K562 (cell line): ENCODE measurements at regions not wholly inside any gene's neighbourhood (a gene's known extent, or its start where the extent isn't known, plus 50 kb on each side); places are given as distances from the start of the nearest gene placed in this dataset.

Experiments
- ATAC-seq: fragments of 200-7000 bp; cut with Tn5 transposase; 3 replicates; pipeline ENCODE4 v1.9.1; 2020; ENCODE audit warnings: moderate library complexity
- BruUV-seq: library from RNA; stranded (reverse); fragments of 400-500 nt; replicated peaks from 2 replicates; lab custom pipeline; 2021; lab: Mats Ljungman, UMichigan
- CTCF ChIA-PET: fragments of 300-600 bp; formaldehyde crosslinking; extraction: SDS; loops from one replicate; lab custom pipeline; 2021; ENCODE audit warnings: low intra/inter-chr PET ratio; lab: Yijun Ruan, JAX
- POLR2A ChIA-PET: fragments of 300-600, 350-650 bp; sonication (Branson Sonifier 250); formaldehyde crosslinking; extraction: SDS; loops from one replicate; lab custom pipeline; 2021; ENCODE audit warnings: antibody characterized with exemption, inconsistent platforms; lab: Yijun Ruan, JAX
- DNase-seq, 4 experiments: peaks; one replicate each; pipeline versions ENCODE4 v3.0.0 to v3.0.0-alpha.2; 2011 to 2018; ENCODE audit warnings: low spot score in 3 of 4, mixed read lengths in 3 of 4; ENCODE audit errors: extremely low read depth in 1 of 4
- FAIRE-seq: peaks from 2 replicates; lab custom pipeline; 2011; peaks lifted over from hg19 to GRCh38; lab: Jason Lieb, UNC
- H2AFZ ChIP-seq: 2 replicates; pipeline ENCODE4 v1.6.0; 2011; ENCODE audit warnings: low read depth, low read length, control low read depth, inconsistent platforms
- H3K27ac ChIP-seq: fragments of 200-600 bp; 3 replicates; pipeline ENCODE4 v1.8.0; 2011; ENCODE audit warnings: low read depth, mild to moderate bottlenecking, control low read depth, inconsistent platforms, low read length, moderate library complexity, mixed read lengths; ENCODE audit errors: extremely low read depth
- H3K27me3 ChIP-seq, 2 experiments: fragments of 300-600 bp in 1 of 2; 2 replicates in 1 of 2; 3 replicates in 1 of 2; pipeline versions ENCODE4 v1.6.0 to v1.8.0; 2011; ENCODE audit warnings: inconsistent platforms in 2 of 2, low read length in 2 of 2, mild to moderate bottlenecking in 1 of 2, mixed read lengths in 1 of 2, moderate library complexity in 1 of 2; ENCODE audit not compliant: control insufficient read depth in 2 of 2, insufficient read depth in 2 of 2
- H3K36me3 ChIP-seq: fragments of 300-600 bp; 3 replicates; pipeline ENCODE4 v1.8.0; 2011; ENCODE audit warnings: mild to moderate bottlenecking, low read length, inconsistent platforms; ENCODE audit not compliant: control insufficient read depth, insufficient read depth
- H3K4me1 ChIP-seq, 2 experiments: fragments of 200-600 bp in 1 of 2; replicated peaks in 1 of 2; 2 replicates in 1 of 2; 3 replicates in 1 of 2; pipeline versions ENCODE4 v1.5.1 to v1.8.0; 2011; ENCODE audit warnings: inconsistent platforms in 2 of 2, low read length in 2 of 2, mild to moderate bottlenecking in 1 of 2, mixed read lengths in 1 of 2, moderate library complexity in 1 of 2; ENCODE audit not compliant: control insufficient read depth in 2 of 2, insufficient read depth in 2 of 2
- H3K4me2 ChIP-seq: 2 replicates; pipeline ENCODE4 v1.6.1; 2011; ENCODE audit warnings: low read length, control low read depth, inconsistent platforms, mixed read lengths; ENCODE audit not compliant: insufficient read depth
- H3K4me3 ChIP-seq: fragments of 200-600 bp; sonication (generic), shearing (Covaris generic); 2 replicates; pipeline ENCODE4 v1.5.1; 2016; ENCODE audit warnings: control low read depth, inconsistent platforms
- H3K79me2 ChIP-seq: fragments of 200-600 bp; 3 replicates; pipeline ENCODE4 v1.8.0; 2011; ENCODE audit warnings: low read length, inconsistent platforms; ENCODE audit not compliant: control insufficient read depth, insufficient read depth
- H3K9ac ChIP-seq, 2 experiments: 2 replicates each; pipeline versions ENCODE4 v1.6.0 to v1.6.1; 2011; ENCODE audit warnings: low read depth in 2 of 2, low read length in 2 of 2, control low read depth in 1 of 2, inconsistent platforms in 1 of 2, mild to moderate bottlenecking in 1 of 2, mixed read lengths in 1 of 2; ENCODE audit not compliant: insufficient read depth in 1 of 2
- H3K9me1 ChIP-seq: one replicate; pipeline ENCODE4 v1.6.0; 2011; ENCODE audit warnings: inconsistent platforms, mild to moderate bottlenecking, low read length, moderate library complexity; ENCODE audit not compliant: control insufficient read depth, insufficient read depth
- H3K9me3 ChIP-seq: replicated peaks from 2 replicates; pipeline ENCODE4 v1.5.1; 2011; ENCODE audit warnings: low read depth, low read length, inconsistent platforms; ENCODE audit not compliant: control insufficient read depth, insufficient read depth
- H4K20me1 ChIP-seq: replicated peaks from 2 replicates; pipeline ENCODE4 v1.6.1; 2011; ENCODE audit warnings: low read length, inconsistent platforms, mixed read lengths; ENCODE audit not compliant: control insufficient read depth, insufficient read depth
- BRD4 ChIP-seq: fragments of 200-600 bp; sonication (generic); IDR thresholded peaks from 2 replicates; pipeline ENCODE4 v1.6.1; 2017; ENCODE audit warnings: inconsistent platforms
- GABPB1 ChIP-seq: sonication (generic); formaldehyde crosslinking; IDR thresholded peaks from 2 replicates; pipeline ENCODE4 v1.8.0; 2022; ENCODE audit warnings: mild to moderate bottlenecking, missing genetic modification reagents
- HDAC3 ChIP-seq: fragments of 450-650 bp; IDR thresholded peaks from 2 replicates; pipeline ENCODE4 v1.6.1; 2018; ENCODE audit warnings: borderline replicate concordance, mild to moderate bottlenecking, moderate library complexity; ENCODE audit not compliant: partially characterized antibody
- NFXL1 ChIP-seq: fragments of 450-650 bp; formaldehyde crosslinking; IDR thresholded peaks from 2 replicates; pipeline ENCODE4 v1.4.0; 2021; ENCODE audit warnings: mild to moderate bottlenecking
- NR0B1 ChIP-seq: fragments of 450-650 bp; IDR thresholded peaks from one replicate; pipeline ENCODE4 v1.6.1; 2018; ENCODE audit warnings: mild to moderate bottlenecking, moderate library complexity; ENCODE audit not compliant: partially characterized antibody
- PHF8 ChIP-seq: fragments of 200-600 bp; sonication (generic); IDR thresholded peaks from 2 replicates; pipeline ENCODE4 v1.6.1; 2012; ENCODE audit warnings: mixed run types, mild to moderate bottlenecking, inconsistent platforms, low read length, moderate library complexity, borderline replicate concordance
- POU5F1 ChIP-seq: fragments of 150-350 bp; IDR thresholded peaks from 2 replicates; pipeline ENCODE4 v1.6.1; 2014; ENCODE audit warnings: borderline replicate concordance, low read length, low read depth, mild to moderate bottlenecking; ENCODE audit not compliant: partially characterized antibody
- RBFOX2 ChIP-seq: fragments of 200-400 bp; formaldehyde crosslinking; IDR thresholded peaks from 2 replicates; pipeline ENCODE4 v1.6.1; 2017; ENCODE audit warnings: low read depth, mild to moderate bottlenecking, low read length, moderate library complexity
- SMARCA5 ChIP-seq: fragments of 450-650 bp; IDR thresholded peaks from 2 replicates; pipeline ENCODE4 v1.6.1; 2016
- SP2 ChIP-seq: IDR thresholded peaks from 2 replicates; pipeline ENCODE4 v1.6.1; 2011; ENCODE audit warnings: mild to moderate bottlenecking, low read depth, low read length, moderate library complexity; ENCODE audit not compliant: poor library complexity, severe bottlenecking; ENCODE audit errors: extremely low read depth
- ZBTB7A ChIP-seq: IDR thresholded peaks from 2 replicates; pipeline ENCODE4 v1.6.1; 2011; ENCODE audit warnings: low read depth, mild to moderate bottlenecking, low read length, moderate library complexity, borderline replicate concordance; ENCODE audit not compliant: control insufficient read depth
- ZNF165 ChIP-seq: fragments of 250-450 bp; sonication (Bioruptor Pico); IDR thresholded peaks from 2 replicates; pipeline ENCODE4 v1.4.0; 2020; ENCODE audit warnings: borderline replicate concordance
- ZNF436 ChIP-seq: fragments of 250-450, 450-650 bp; sonication (Bioruptor Pico); formaldehyde crosslinking; IDR thresholded peaks from 2 replicates; pipeline ENCODE4 v1.7.0; 2020; ENCODE audit warnings: mild to moderate bottlenecking
- ZNF589 ChIP-seq: fragments of 200-800 bp; sonication (Bioruptor generic); IDR thresholded peaks from 2 replicates; pipeline ENCODE4 v1.6.1; 2016; ENCODE audit warnings: low read depth, missing genetic modification characterization, missing compliant biosample characterization
- ZNF592 ChIP-seq: fragments of 450-650 bp; IDR thresholded peaks from 2 replicates; pipeline ENCODE4 v1.6.1; 2017; ENCODE audit warnings: antibody characterized with exemption, mild to moderate bottlenecking
- ZSCAN29 ChIP-seq: fragments of 450-650 bp; IDR thresholded peaks from 2 replicates; pipeline ENCODE4 v1.6.1; 2017
- WGBS: fragments of 100-300 bp; shearing (Covaris generic); methylation state at CpG from one replicate; pipeline ENCODE4 v1.1.6; 2016; ENCODE audit warnings: low coverage, mixed read lengths; ENCODE audit not compliant: insufficient coverage; ENCODE audit errors: missing lambda C conversion rate; 5-methylcytosine and 5-hydroxymethylcytosine counted together
- in situ Hi-C: fragments of 300-500 bp; cut with MboI; formaldehyde crosslinking; loops from 4 replicates; pipeline ENCODE4 v1.15.0; 2018; ENCODE audit warnings: inconsistent platforms, mixed read lengths
- intact Hi-C: fragments of 100-400 bp; cut with micrococcal nuclease; formaldehyde crosslinking; loops from 2 replicates; pipeline ENCODE4 v1.14.2; 2022

GRCh38 chr5:163759000-163759704, 253.7 kb downstream of the MAT2B start (continued):
- no peak for TF ChIP-seq ZNF592
- TF ChIP-seq ZNF589 (CRISPR knock-in tag) = no peak

- no TSS peak for BruUV-seq
- no peak for TF ChIP-seq PHF8
- no peak for TF ChIP-seq HDAC3
- TF ChIP-seq GABPB1 (CRISPR knock-in tag) = no peak
- no peak for TF ChIP-seq NR0B1
- no peak for TF ChIP-seq ZNF165
- no peak for TF ChIP-seq ZSCAN29
- no peak for TF ChIP-seq ZNF436
- TF ChIP-seq ZBTB7A = no peak
- no peak for TF ChIP-seq POU5F1
- no peak for TF ChIP-seq SMARCA5
- TF ChIP-seq RBFOX2 = no peak
- no peak for TF ChIP-seq NFXL1 (CRISPR knock-in tag)
- no peak for TF ChIP-seq SP2
- no peak for TF ChIP-seq BRD4
These were observed 255.1 kb downstream of the MAT2B start for GRCh38 chr5:163760498-163760897.

More at GRCh38 chr5:163760498-163760897, 255.1 kb downstream of the MAT2B start:
- Histone ChIP-seq H3K36me3 (no peaks in the 10 kb centered on the region), H3K27ac (no peak overlapping the region), H3K9me3 (no peaks in the 10 kb centered on the region), H3K4me2 (no peak overlapping the region), H3K79me2 (no peaks in the 10 kb centered on the region), H3K9ac (no peak overlapping the region), H3K4me1 (no peaks in the 10 kb centered on the region), H3K4me3 (no peak overlapping the region), H3K27me3 (no peaks in the 10 kb centered on the region), H4K20me1 (no peaks in the 10 kb centered on the region), H2AFZ (no peak overlapping the region), H3K9me1 (no peaks in the 10 kb centered on the region)
- intact Hi-C loops = no loop called here
- POLR2A ChIA-PET = no interaction called here
- in situ Hi-C loops = no loop called here
- WGBS = 0% methylated on average over 3 of the region's 3 CpGs
- CTCF ChIA-PET = no interaction called here
- ATAC-seq (no peak), DNase-seq (no peak), FAIRE-seq (no peak)
